Liver (tissue), 8 donors: ENCODE measurements at regions not wholly inside any gene's neighbourhood (a gene's known extent, or its start where the extent isn't known, plus 50 kb on each side); places are given as distances from the start of the nearest gene placed in this dataset.

ENCODE experiments used
- DNase-seq: peaks from one replicate; pipeline ENCODE4 v3.0.0-alpha.2; 2017; ENCODE audit warnings: low spot score
- H3K27ac ChIP-seq, 2 donors: one replicate each; pipeline ENCODE4 v1.7.0; 2013; ENCODE audit warnings: inconsistent platforms in 2 of 2, low read length in 2 of 2, control low read depth in 1 of 2, low read depth in 1 of 2, mild to moderate bottlenecking in 1 of 2
- H3K27me3 ChIP-seq, 4 donors: one replicate each; pipeline versions ENCODE4 v1.6.1 to v1.7.0; 2013; ENCODE audit warnings: low read length in 3 of 4, inconsistent platforms in 1 of 4, mild to moderate bottlenecking in 1 of 4, moderate library complexity in 1 of 4; ENCODE audit not compliant: control insufficient read depth in 4 of 4, insufficient read depth in 4 of 4
- H3K36me3 ChIP-seq, 4 donors: one replicate each; pipeline versions ENCODE4 v1.6.1 to v1.7.0; 2013; ENCODE audit warnings: low read length in 3 of 4, mild to moderate bottlenecking in 3 of 4, low read depth in 1 of 4, moderate library complexity in 1 of 4; ENCODE audit not compliant: control insufficient read depth in 4 of 4, insufficient read depth in 3 of 4
- H3K4me1 ChIP-seq, 4 donors: one replicate each; pipeline versions ENCODE4 v1.6.1 to v1.7.0; 2013; ENCODE audit warnings: low read length in 3 of 4, mild to moderate bottlenecking in 3 of 4, moderate library complexity in 1 of 4; ENCODE audit not compliant: control insufficient read depth in 4 of 4, insufficient read depth in 4 of 4
- H3K4me3 ChIP-seq, 3 donors: one replicate each; pipeline versions ENCODE4 v1.6.1 to v1.7.0; 2013; ENCODE audit warnings: low read length in 3 of 3, control low read depth in 1 of 3, low read depth in 1 of 3, mild to moderate bottlenecking in 1 of 3
- H3K9ac ChIP-seq, 2 donors: one replicate each; pipeline ENCODE4 v1.7.0; 2013; ENCODE audit warnings: low read length in 2 of 2, mild to moderate bottlenecking in 2 of 2, moderate library complexity in 2 of 2, control low read depth in 1 of 2, low read depth in 1 of 2
- H3K9me3 ChIP-seq, 4 donors: one replicate each; pipeline versions ENCODE4 v1.6.1 to v1.7.0; 2013; ENCODE audit warnings: low read length in 3 of 4; ENCODE audit not compliant: control insufficient read depth in 4 of 4
- EGR1 ChIP-seq, 2 donors: IDR thresholded peaks; 2 replicates each; pipeline ENCODE4 v1.6.1; 2016 to 2018; ENCODE audit warnings: antibody characterized with exemption in 2 of 2, low read depth in 2 of 2
- FOXA2 ChIP-seq: IDR thresholded peaks from 2 replicates; pipeline ENCODE4 v1.6.1; 2016; ENCODE audit warnings: antibody characterized with exemption
- GABPA ChIP-seq, 2 donors: IDR thresholded peaks in 1 of 2; conservative IDR thresholded peaks in 1 of 2; 2 replicates each; pipeline ENCODE4 v1.6.1; 2016; ENCODE audit warnings: antibody characterized with exemption in 2 of 2, mild to moderate bottlenecking in 1 of 2, moderate library complexity in 1 of 2
- HNF4A ChIP-seq, 2 donors: conservative IDR thresholded peaks; 2 replicates each; pipeline ENCODE4 v1.6.1; 2016; ENCODE audit warnings: antibody characterized with exemption in 2 of 2, mild to moderate bottlenecking in 2 of 2
- HNF4G ChIP-seq: IDR thresholded peaks from 2 replicates; pipeline ENCODE4 v1.6.1; 2016; ENCODE audit warnings: antibody characterized with exemption
- JUND ChIP-seq, 2 donors: IDR thresholded peaks; 2 replicates each; pipeline ENCODE4 v1.6.1; 2016; ENCODE audit warnings: antibody characterized with exemption in 2 of 2
- NR2F2 ChIP-seq: IDR thresholded peaks from 2 replicates; pipeline ENCODE4 v1.6.1; 2016; ENCODE audit warnings: antibody characterized with exemption
- RAD21 ChIP-seq, 2 donors: IDR thresholded peaks; 2 replicates each; pipeline ENCODE4 v1.6.1; 2016; ENCODE audit warnings: antibody characterized with exemption in 2 of 2, mild to moderate bottlenecking in 2 of 2
- RXRA ChIP-seq, 2 donors: IDR thresholded peaks; 2 replicates each; pipeline ENCODE4 v1.6.1; 2017 to 2018; ENCODE audit warnings: antibody characterized with exemption in 2 of 2, mild to moderate bottlenecking in 1 of 2
- SP1 ChIP-seq: IDR thresholded peaks from 2 replicates; pipeline ENCODE4 v1.6.1; 2018; ENCODE audit warnings: antibody characterized with exemption, mild to moderate bottlenecking
- TAF1 ChIP-seq: conservative IDR thresholded peaks from 2 replicates; pipeline ENCODE4 v1.6.1; 2016; ENCODE audit warnings: antibody characterized with exemption, mild to moderate bottlenecking
- YY1 ChIP-seq: IDR thresholded peaks from 2 replicates; pipeline ENCODE4 v1.6.1; 2016; ENCODE audit warnings: antibody characterized with exemption, mild to moderate bottlenecking
- WGBS: extraction: QIAGEN DNeasy Blood & Tissue Kit; methylation state at CpG from one replicate; pipeline ENCODE4 v1.1.7; 2013; 5-methylcytosine and 5-hydroxymethylcytosine counted together
- TF ChIP-seq, protein P1 (sequence below): IDR thresholded peaks from 2 replicates; pipeline ENCODE4 v1.6.1; 2016; ENCODE audit warnings: antibody characterized with exemption
- TF ChIP-seq, protein P2 (sequence below): IDR thresholded peaks from 2 replicates; pipeline ENCODE4 v1.6.1; 2016; ENCODE audit warnings: antibody characterized with exemption
- TF ChIP-seq, protein P3 (sequence below): fragments of 150-350 bp; IDR thresholded peaks from 2 replicates; pipeline ENCODE4 v1.5.1; 2017; ENCODE audit warnings: improper control_type of control experiment, low read depth, low read length; ENCODE audit not compliant: missing input control
- donor health status: healthy.
- donor health status: healthy.
- donor health status: healthy.
- donor health status: healthy.
- donor health status: healthy.

DNA sequence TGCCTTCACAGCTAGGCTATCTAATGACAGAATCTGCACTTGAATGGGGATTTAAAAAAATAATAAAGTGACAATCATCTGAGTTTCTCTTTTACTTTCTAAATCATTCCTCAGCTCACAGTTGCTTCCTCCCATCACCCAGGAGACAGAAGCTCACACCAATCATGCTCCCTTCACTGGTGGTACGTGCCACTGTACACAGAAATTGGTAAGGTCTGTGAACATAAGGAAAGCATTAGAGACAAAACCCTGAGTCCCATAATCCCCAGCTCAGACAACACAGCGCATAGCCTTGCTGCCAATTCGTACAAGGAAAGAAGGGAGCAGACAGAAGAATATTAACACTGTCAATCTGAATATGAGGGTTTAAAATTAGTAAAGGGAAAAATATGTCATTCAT is 133.1 kb downstream of the IDS start (continued):
- TF ChIP-seq RXRA (IDR thresholded peaks at IDR 0.05), result no peak
- TF ChIP-seq, protein P1, sequence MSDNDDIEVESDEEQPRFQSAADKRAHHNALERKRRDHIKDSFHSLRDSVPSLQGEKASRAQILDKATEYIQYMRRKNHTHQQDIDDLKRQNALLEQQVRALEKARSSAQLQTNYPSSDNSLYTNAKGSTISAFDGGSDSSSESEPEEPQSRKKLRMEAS, result no peak
- TF ChIP-seq TAF1, result no peak
- TF ChIP-seq, protein P2, sequence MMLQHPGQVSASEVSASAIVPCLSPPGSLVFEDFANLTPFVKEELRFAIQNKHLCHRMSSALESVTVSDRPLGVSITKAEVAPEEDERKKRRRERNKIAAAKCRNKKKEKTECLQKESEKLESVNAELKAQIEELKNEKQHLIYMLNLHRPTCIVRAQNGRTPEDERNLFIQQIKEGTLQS, result no peak
- no peak for TF ChIP-seq YY1
- TF ChIP-seq GABPA (IDR thresholded peaks at IDR 0.05 in 1 of 2, conservative IDR thresholded peaks at IDR 0.05 in 1 of 2), result no peak
- no peak for TF ChIP-seq NR2F2

DNA sequence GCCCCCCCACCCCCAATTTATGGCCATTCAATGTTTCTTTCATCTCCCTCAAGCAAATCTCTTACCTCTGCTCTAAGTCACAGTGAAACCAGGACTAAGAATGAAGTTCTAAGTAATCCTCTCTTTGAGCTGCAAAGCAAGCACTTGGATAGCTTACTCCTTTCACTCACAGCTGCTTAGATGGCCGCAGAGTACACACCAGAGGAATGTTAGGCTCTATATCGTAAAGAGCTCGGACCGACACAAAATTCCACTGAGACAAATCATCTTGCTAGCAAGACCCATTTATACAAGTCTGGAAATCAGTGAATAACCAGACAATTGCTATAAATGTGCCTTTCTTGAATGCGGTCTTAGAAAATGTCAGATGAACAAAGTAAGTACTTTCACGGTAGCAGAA is 135.0 kb downstream of the IDS start:
- WGBS, result 71% methylated on average over 6 of the region's 6 CpGs
- H3K27me3 ChIP-seq, result no peaks in the 10 kb centered on the region
- no peak for TF ChIP-seq HNF4G
- no peak for TF ChIP-seq HNF4A (conservative IDR thresholded peaks at IDR 0.05)
- DNase-seq, result no peak
- no peaks in the 10 kb centered on the region for H3K9me3 ChIP-seq
- no peak overlapping the region for H3K9ac ChIP-seq
- no peak overlapping the region for H3K4me3 ChIP-seq
- no peaks in the 10 kb centered on the region for H3K4me1 ChIP-seq
- H3K36me3 ChIP-seq, result no peaks in the 10 kb centered on the region
- no peak overlapping the region for H3K27ac ChIP-seq

DNA sequence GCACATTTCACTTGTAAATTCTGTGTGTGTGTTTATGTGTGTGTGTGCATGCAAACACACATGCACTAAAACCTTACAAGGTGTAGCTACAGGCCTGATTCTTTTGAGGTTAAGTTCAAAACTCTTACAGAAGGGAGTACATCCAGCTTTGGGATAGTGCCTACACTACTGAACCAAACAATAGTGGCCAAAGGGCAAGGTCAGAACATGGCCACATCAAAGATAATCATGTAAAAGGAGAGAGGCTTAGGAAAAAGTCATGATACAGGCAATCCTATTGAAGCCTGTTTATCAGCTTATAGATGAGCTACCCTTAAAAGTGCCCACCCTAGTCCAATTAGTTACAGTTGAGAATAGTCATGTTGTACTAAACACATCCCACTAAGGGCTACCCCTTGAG is 139.6 kb downstream of the IDS start:
- TF ChIP-seq RXRA (IDR thresholded peaks at IDR 0.05), result no peak
- TF ChIP-seq RAD21 (IDR thresholded peaks at IDR 0.05), result no peak
- TF ChIP-seq, protein P2, result no peak
- TF ChIP-seq YY1, result no peak
- TF ChIP-seq, protein P1, result no peak
- TF ChIP-seq EGR1 (IDR thresholded peaks at IDR 0.05; ENCODE audit: low read depth in 2 of 2), result no peak
- no peak for TF ChIP-seq SP1
- no peak for TF ChIP-seq GABPA (IDR thresholded peaks at IDR 0.05 in 1 of 2, conservative IDR thresholded peaks at IDR 0.05 in 1 of 2)
- TF ChIP-seq FOXA2, result no peak
- TF ChIP-seq JUND (IDR thresholded peaks at IDR 0.05), result no peak
- no peaks in the 10 kb centered on the region for H3K36me3 ChIP-seq
- no peak overlapping the region for H3K4me3 ChIP-seq
- H3K9me3 ChIP-seq, result no peaks in the 10 kb centered on the region
- H3K27ac ChIP-seq, result no peak overlapping the region
- DNase-seq, result no peak
- no peak overlapping the region for H3K9ac ChIP-seq
- no peaks in the 10 kb centered on the region for H3K4me1 ChIP-seq
- no peaks in the 10 kb centered on the region for H3K27me3 ChIP-seq

DNA sequence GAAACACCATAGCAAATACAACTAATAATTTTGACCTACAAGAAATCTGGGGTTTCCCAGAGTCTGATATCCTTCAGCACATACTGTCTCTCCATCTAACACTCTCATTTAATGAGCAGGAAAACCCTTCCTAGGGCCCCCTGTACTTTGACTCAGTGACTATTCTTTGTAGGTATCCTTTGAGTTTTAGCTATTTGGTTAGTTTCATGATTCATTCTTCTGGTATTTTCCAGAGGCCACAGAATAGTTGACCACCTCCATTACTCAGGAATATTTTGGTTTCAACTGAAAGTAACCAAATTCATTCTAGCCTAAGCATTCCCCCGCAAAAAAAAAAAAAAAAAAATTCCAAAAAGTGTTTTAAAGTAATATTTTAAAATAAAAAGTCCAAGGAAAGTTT is 140.0 kb downstream of the IDS start:
- DNase-seq, result no peak
- no peak overlapping the region for H3K4me3 ChIP-seq
- H3K27ac ChIP-seq, result no peak overlapping the region
- H3K4me1 ChIP-seq, result no peaks in the 10 kb centered on the region
- WGBS, result 75% methylated on average over 1 of the region's 1 CpG
- no peaks in the 10 kb centered on the region for H3K9me3 ChIP-seq
- TF ChIP-seq HNF4G (no peak), GABPA (IDR thresholded peaks at IDR 0.05 in 1 of 2, conservative IDR thresholded peaks at IDR 0.05 in 1 of 2) (no peak), JUND (IDR thresholded peaks at IDR 0.05) (no peak), RAD21 (IDR thresholded peaks at IDR 0.05) (no peak), YY1 (no peak), HNF4A (conservative IDR thresholded peaks at IDR 0.05) (no peak), TAF1 (no peak), NR2F2 (no peak)
- TF ChIP-seq, protein P2, result no peak
- TF ChIP-seq, protein P3, sequence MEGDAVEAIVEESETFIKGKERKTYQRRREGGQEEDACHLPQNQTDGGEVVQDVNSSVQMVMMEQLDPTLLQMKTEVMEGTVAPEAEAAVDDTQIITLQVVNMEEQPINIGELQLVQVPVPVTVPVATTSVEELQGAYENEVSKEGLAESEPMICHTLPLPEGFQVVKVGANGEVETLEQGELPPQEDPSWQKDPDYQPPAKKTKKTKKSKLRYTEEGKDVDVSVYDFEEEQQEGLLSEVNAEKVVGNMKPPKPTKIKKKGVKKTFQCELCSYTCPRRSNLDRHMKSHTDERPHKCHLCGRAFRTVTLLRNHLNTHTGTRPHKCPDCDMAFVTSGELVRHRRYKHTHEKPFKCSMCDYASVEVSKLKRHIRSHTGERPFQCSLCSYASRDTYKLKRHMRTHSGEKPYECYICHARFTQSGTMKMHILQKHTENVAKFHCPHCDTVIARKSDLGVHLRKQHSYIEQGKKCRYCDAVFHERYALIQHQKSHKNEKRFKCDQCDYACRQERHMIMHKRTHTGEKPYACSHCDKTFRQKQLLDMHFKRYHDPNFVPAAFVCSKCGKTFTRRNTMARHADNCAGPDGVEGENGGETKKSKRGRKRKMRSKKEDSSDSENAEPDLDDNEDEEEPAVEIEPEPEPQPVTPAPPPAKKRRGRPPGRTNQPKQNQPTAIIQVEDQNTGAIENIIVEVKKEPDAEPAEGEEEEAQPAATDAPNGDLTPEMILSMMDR, result no peak
- H3K9ac ChIP-seq, result no peak overlapping the region
- H3K36me3 ChIP-seq, result no peaks in the 10 kb centered on the region
- no peaks in the 10 kb centered on the region for H3K27me3 ChIP-seq
